ENCODE measurements at regions not wholly inside any gene's neighbourhood (a gene's known extent, or its start where the extent isn't known, plus 50 kb on each side); places are given as distances from the start of the nearest gene placed in this dataset.
"Not testable (repeated sequence)": the region's sequence is repeated elsewhere in the genome, so short reads cannot be mapped to it uniquely, and the experiment has no call there.

GRCh38 chr5:1748271-1748670 lies 51.4 kb downstream of the MRPL36 start:
- no peak for DNase-seq

DNA sequence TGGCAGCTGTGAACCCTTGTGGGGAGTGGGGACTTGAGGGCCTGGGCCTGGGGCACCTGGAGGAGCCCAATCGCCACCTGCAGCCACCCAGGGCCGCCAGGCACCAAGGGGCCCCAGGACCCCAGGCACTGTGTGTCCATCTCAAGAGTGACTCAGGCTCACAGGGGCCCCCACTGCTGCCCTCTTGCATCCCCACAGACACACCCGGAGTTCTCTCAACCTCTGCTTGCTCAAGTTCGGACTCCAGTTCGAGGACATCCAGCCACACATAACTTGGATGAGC lies 51.9 kb downstream of the MRPL36 start:
- DNase-seq: no peak

DNA sequence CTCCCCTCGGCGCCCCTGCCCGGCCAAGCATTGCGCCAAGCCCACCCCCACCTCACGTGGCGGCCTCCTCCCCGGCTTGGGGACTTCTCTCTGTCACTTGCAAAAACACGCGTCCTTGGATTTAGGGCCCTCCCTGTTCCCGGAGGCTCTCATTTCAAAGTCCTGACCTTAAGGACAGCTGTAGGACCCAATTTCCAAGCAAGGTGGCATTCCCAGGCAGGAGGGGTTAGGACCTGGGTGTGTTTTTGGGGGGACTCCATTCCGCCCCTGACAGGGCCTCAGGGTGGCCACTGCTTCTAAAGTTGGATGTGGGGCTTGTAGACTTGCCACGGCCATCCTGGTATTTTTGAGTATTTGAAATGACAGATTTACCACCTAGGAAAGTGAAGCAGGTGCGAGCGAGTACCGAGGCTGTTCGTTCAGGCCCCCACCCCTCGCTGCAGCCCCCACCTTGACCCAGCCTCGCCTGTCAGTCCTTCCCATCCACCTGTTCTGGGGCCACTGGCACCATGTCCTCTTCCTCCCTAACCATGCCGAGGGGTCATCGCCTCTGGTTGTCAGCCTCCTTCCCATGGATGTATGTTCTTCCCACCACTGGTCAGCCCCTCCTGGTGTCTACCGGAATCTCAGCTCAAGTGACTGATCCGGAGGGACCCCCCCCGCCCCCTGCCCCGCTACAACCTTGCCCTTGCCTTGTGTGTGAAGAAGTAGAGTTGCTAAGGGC lies 52.4 kb downstream of the MRPL36 start:
- DNase-seq: no peak

DNA sequence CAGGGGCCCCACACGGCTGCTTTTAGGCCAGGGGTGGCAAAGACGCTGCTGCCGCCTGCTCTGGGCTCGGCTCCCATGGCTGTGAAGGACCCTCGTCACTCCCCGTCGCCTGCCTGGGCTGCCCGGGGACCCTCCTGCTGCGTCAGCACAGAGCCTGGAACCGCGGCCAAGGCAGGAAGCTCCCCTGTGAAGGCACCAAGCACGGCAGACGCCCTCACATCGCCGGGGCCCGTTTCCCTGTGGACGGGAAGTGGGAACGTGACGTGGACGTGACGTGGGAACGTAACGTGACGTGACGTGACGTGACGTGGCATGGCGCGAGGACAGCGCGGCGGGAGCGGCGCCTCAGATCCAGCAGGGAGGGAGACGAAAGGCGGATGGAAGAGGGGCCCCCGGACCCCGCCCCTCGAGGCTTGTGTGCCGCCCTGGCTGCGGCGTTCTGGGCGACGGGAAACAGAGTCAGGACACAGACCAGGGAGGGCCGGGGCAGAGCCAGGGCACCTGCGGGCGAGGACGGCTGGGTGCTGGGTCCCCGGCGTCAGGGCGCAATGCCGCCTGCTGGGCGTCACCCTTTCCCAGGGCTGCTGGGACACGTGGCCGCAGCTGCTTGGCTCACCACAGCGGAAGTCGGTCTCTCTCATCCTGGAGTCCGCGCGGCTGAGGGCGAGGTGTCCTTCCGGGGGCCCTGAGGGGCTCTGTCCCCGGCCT lies 53.1 kb downstream of the MRPL36 start:
- no peak for DNase-seq

GRCh38 chr5:1745796-1746370 lies 53.8 kb downstream of the MRPL36 start:
- no peak for DNase-seq

DNA sequence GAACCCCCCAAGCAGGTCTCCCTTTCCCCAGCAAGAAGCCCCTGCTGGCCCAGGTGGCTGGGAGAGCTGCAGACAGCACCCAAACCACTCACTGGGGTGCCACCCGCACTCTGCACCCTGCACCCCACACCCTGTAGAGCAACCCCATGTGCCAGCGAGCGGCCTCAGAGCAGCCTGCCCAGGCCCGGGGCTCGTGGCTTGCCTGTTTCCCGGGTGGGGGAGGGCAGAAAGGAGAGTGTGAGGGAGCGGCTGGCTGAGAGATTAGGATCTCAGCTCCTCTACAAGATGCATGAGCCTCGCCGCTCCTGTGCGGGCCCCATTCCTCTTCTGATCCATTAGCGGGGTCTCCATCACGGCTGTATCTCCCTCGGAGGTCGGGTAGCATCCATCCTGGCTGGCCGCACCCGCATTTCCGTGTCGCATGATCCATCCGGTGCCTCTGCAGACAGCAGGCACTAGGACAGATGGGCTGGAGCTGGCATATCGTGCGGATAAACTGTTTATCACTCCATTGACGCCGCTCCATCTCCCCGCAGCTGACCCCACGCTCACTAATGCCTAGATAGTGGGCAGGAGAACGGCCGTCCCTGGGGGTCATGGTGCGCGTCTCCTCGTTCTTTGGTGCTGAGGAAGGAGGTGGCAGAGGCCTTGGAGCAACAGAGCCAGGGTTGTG lies 54.4 kb downstream of the MRPL36 start:
- no peak for DNase-seq

DNA sequence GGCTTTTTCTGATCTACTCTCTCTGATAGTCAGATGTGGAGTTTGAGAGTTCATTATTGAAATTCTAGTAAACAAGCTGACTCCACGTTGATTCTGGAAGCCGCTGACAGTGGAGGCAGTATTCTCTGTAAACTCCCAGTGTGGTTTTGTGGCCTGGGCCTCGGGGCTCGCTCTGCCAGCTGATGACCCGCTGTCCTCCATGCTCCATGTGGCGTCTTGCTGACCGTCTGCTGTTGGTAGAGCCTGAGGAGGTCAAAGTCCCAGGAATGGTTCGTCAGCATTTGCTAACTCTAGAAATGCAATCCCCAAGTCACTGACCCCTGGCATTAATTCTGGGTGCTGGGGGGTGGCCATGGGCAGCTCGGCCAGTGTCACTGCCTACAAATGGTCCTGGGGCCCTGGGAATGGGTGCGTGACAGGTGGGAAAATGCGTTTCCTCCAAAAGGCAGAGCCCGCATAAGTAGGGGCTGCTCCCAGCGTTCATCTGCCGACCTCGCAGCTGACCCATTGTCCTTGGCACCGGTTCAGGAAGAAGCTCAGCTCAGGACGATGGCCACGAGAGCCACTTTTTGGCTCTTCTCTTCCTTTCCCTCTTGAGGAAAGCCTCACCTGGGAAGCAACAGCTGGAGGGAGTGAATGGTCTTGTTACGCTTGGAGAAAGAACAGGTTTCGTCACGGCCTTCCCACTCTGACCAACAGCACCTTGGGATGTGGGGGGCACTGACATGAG lies 55.1 kb downstream of the MRPL36 start:
- no peak for DNase-seq

DNA sequence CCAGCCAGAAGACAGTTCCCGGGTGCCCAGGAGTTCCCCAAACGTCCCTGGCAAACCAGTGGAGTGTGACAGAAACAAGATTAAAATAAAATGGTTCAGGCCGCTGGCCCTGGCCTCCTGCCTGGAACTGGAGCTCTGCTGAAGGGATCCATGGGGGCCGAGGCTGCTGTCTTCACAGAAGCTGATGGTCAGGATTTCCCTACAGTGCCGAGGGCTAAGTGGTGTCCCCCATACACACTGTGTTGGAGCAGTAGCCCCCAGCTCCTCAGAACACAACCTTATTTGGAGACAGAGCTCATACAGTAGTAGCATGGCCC lies 55.9 kb downstream of the MRPL36 start:
- no peak for DNase-seq

- DNase-seq: no peak
Observed at GRCh38 chr5:1743061-1743768, 56.4 kb downstream of the MRPL36 start.

DNA sequence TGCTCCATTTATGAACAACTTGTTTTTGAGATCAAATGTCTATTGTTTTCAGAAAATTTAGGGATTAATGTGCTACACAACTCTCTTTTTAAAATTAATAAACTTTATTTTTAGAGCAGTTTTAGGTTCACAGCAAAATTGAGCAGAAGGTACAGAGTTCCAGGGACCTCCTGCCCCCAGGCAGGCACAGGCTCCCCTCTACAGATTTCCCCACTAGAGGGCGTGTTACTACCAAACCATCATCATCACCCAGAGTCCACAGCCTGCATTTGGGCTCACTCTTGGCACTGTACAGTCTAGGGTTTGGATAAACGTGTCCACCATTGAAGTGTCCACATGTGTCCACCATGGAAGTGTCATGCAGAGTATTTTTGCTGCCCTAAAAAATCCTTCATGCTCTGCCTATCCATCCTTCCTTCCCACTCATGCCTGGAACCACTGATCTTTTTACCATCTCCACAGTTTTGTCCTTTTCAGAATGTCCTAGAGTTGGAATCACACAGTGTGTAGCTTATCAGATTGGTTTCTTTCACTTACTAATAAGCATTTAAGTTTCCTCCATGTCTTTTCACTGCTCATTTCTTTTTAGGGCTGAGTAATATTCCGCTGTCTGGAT lies 61.7 kb downstream of the MRPL36 start:
- DNase-seq: no peak

DNA sequence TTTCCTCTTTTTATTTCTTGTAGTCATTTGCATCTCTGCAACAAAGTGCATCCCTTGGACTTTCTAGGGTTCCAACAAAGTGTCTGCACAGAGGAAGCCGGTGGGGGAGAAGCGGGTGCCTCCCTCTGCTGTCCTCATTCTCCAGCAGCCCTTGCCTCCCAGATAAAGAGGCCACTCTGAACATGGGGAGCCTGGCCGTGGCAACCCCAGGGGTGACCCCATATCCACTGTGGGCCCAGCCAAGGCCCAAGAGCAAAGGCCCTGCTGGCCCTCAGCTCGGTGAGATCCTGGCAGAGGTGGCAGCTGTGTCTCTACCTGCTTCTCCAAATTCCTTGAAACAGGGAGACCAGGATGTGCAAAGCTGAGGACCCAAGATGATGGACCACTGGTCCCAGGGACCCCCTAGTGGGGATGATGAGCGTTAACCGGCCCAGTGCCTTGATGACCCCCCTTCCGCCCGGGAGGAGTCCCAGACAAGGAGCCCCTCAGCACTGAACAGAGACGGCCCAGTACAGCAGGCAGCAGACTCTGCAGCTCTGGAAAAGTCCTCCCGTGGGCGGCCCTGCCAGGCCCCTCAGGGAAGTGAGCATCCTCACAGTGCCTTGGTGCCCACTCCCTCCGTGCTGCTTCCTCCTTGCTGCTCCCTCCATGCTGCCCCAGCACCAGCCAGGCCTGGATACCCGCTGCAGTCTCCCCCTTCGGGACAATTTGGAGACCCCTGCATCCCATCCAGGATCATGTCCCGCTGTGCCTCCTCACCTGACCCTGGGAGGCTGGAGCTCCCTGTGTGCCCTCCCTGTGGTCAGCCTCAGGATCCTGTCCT lies 62.5 kb downstream of the MRPL36 start:
- no peak for DNase-seq

DNA sequence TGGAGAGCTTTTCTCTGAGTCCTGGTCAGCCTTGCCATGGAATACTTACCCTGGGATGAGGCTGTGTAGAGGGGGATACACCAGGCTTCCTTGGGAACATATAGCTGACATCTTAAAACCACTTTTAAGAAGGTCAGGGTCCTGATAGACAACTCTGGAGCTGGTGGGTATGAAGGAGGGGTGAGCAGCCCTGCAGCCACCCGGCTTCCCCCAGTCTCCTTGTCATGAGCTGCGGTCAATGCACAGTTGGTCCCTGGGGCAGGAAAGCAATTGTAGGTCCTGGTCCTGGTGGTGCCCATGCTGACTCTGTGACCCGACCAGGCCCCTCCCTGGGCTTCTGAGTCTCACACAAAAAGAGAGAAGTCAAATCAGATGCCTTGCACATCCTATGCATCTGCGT lies 63.6 kb downstream of the MRPL36 start:
- no peak for DNase-seq

GRCh38 chr5:1735320-1735970 lies 64.2 kb downstream of the MRPL36 start:
- no peak for DNase-seq

DNA sequence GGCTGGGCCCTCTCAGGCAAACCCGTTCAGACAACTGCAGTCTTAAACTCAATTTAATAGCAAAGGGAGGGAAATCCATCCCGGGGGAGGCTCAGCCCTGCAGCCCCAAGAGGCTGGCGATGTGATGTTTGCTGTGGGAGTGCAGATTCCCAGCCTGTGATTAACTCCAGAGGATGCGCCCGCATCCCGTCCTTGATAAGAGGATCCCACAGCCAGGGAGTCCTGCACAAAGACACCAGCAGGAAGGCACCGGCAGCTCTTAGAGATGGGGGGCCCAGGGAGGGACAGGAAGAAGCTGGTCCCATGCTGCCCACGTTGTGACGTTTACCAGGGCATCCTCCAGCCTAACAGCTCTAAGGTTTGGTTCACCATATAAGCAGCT lies 64.7 kb downstream of the MRPL36 start:
- no peak for DNase-seq

GRCh38 chr5:1734271-1734907 lies 65.2 kb downstream of the MRPL36 start:
- no peak for DNase-seq

DNA sequence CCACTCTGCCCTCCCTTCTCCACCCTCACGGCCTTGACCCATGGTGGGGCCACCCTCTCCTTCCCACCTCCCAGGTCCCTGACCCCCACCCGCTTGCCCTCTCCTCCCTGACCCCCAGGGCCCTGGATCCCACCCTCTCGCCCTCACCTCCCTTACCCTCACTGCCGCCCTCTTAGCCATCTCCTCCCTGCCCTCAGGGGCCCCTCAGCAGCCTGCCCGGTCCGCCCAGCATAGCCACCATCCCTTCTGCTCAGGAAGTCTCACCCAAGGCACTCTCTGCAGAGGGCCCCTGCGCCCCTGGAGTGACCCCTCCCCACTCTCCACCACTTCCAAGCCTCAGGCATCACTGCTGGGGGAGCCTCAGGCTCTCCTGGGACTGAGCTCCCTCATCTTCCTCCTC lies 66.3 kb downstream of the MRPL36 start:
- DNase-seq: no peak

- DNase-seq: no peak
Observed at GRCh38 chr5:1732945-1733344, 66.7 kb downstream of the MRPL36 start.

GRCh38 chr5:1732238-1732941 lies 67.2 kb downstream of the MRPL36 start:
- no peak for DNase-seq

- not testable (repeated sequence) for DNase-seq
Observed at GRCh38 chr5:1731855-1732237, 67.8 kb downstream of the MRPL36 start.

All from right hindlimb (tissue), 1 donor.